Neural cell (in vitro differentiated cells): ENCODE measurements at regions not wholly inside any gene's neighbourhood (a gene's known extent, or its start where the extent isn't known, plus 50 kb on each side); places are given as distances from the start of the nearest gene placed in this dataset.

Experiments used
- H2AFZ ChIP-seq: fragments of 200-600, 300-800 bp; sonication (generic), shearing (Covaris generic); 2 replicates; pipeline ENCODE4 v1.6.0; 2014; ENCODE audit warnings: low read depth, mild to moderate bottlenecking, antibody characterized with exemption, low read length, moderate library complexity
- H3F3A ChIP-seq: fragments of 200-600 bp; shearing (Covaris generic); 2 replicates; pipeline ENCODE4 v1.6.1; 2016; ENCODE audit warnings: mild to moderate bottlenecking, moderate library complexity, mixed read lengths, antibody characterized with exemption, low read length; ENCODE audit not compliant: insufficient read depth, poor library complexity, severe bottlenecking
- H3K27ac ChIP-seq: fragments of 200-600, 300-800 bp; sonication (generic), shearing (Covaris generic); 2 replicates; pipeline ENCODE4 v1.5.1; 2014; ENCODE audit warnings: mild to moderate bottlenecking, low read length, moderate library complexity
- H3K27me3 ChIP-seq: fragments of 300-800, 200-600 bp; sonication (generic), shearing (Covaris generic); 2 replicates; pipeline ENCODE4 v1.6.0; 2014; ENCODE audit warnings: mild to moderate bottlenecking, low read depth, low read length, moderate library complexity; ENCODE audit not compliant: insufficient read depth
- H3K36me3 ChIP-seq: fragments of 300-800, 200-600 bp; sonication (generic), shearing (Covaris generic); 2 replicates; pipeline ENCODE4 v1.5.1; 2014; ENCODE audit warnings: mild to moderate bottlenecking, antibody characterized with exemption, low read length, moderate library complexity; ENCODE audit not compliant: insufficient read depth
- H3K4me2 ChIP-seq: fragments of 300-800, 200-600 bp; sonication (generic), shearing (Covaris generic); 2 replicates; pipeline ENCODE4 v1.6.0; 2014; ENCODE audit warnings: mild to moderate bottlenecking, low read length
- H3K4me3 ChIP-seq: fragments of 300-800, 200-600 bp; sonication (generic), shearing (Covaris generic); 2 replicates; pipeline ENCODE4 v1.5.1; 2014; ENCODE audit warnings: mild to moderate bottlenecking, low read length, moderate library complexity
- H3K79me2 ChIP-seq: fragments of 200-600 bp; shearing (Covaris generic); replicated peaks from 2 replicates; pipeline ENCODE4 v1.6.0; 2014; ENCODE audit warnings: mild to moderate bottlenecking, low read length, moderate library complexity; ENCODE audit not compliant: insufficient read depth
- H3K9ac ChIP-seq: fragments of 300-800, 200-600 bp; sonication (generic), shearing (Covaris generic); 2 replicates; pipeline ENCODE4 v1.6.1; 2016; ENCODE audit warnings: mild to moderate bottlenecking, low read length, mixed read lengths
- H3K9me2 ChIP-seq: fragments of 200-600 bp; shearing (Covaris generic); 2 replicates; pipeline ENCODE4 v1.6.1; 2016; ENCODE audit warnings: mild to moderate bottlenecking, low read length, mixed read lengths; ENCODE audit not compliant: insufficient read depth
- H3K9me3 ChIP-seq: fragments of 200-600, 300-800 bp; sonication (generic), shearing (Covaris generic); 2 replicates; pipeline ENCODE4 v1.6.1; 2016; ENCODE audit warnings: mild to moderate bottlenecking, mixed run types, low read length, moderate library complexity, mixed read lengths
- H4K20me1 ChIP-seq: fragments of 200-600 bp; shearing (Covaris generic); 2 replicates; pipeline ENCODE4 v1.6.1; 2016; ENCODE audit warnings: mild to moderate bottlenecking, mixed run types; ENCODE audit not compliant: insufficient read depth
- EP300 ChIP-seq: fragments of 450-650 bp; conservative IDR thresholded peaks from 2 replicates; pipeline ENCODE4 v1.6.1; 2014; ENCODE audit warnings: antibody characterized with exemption, mild to moderate bottlenecking, moderate library complexity; ENCODE audit not compliant: poor library complexity, severe bottlenecking
- EZH2 ChIP-seq: fragments of 200-600, 300-800 bp; shearing (Covaris generic), sonication (generic); IDR thresholded peaks from 2 replicates; pipeline ENCODE4 v1.6.1; 2014; ENCODE audit warnings: antibody characterized with exemption, low read length, borderline replicate concordance, mild to moderate bottlenecking; ENCODE audit not compliant: insufficient read depth, poor library complexity, severe bottlenecking
- MXI1 ChIP-seq: fragments of 450-650 bp; conservative IDR thresholded peaks from 2 replicates; pipeline ENCODE4 v1.6.1; 2014; ENCODE audit warnings: antibody characterized with exemption, mild to moderate bottlenecking; ENCODE audit not compliant: poor library complexity, severe bottlenecking
- POLR2AphosphoS5 ChIP-seq: IDR thresholded peaks from 2 replicates; pipeline ENCODE4 v1.6.1; 2012
- RAD21 ChIP-seq: fragments of 450-650 bp; conservative IDR thresholded peaks from 2 replicates; pipeline ENCODE4 v1.6.1; 2014; ENCODE audit warnings: antibody characterized with exemption, mild to moderate bottlenecking, moderate library complexity
- REST ChIP-seq: IDR thresholded peaks from 2 replicates; pipeline ENCODE4 v1.6.1; 2012; ENCODE audit warnings: borderline replicate concordance
- SMC3 ChIP-seq: fragments of 450-650 bp; conservative IDR thresholded peaks from 2 replicates; pipeline ENCODE4 v1.6.1; 2014; ENCODE audit warnings: antibody characterized with exemption, mild to moderate bottlenecking, moderate library complexity; ENCODE audit not compliant: poor library complexity
- TAF1 ChIP-seq: IDR thresholded peaks from 2 replicates; pipeline ENCODE4 v1.6.1; 2012; ENCODE audit warnings: low read depth
- TF ChIP-seq, protein P1 (sequence below): fragments of 450-650 bp; IDR thresholded peaks from 2 replicates; pipeline ENCODE4 v1.5.1; 2014; ENCODE audit warnings: antibody characterized with exemption, mild to moderate bottlenecking, moderate library complexity; ENCODE audit not compliant: poor library complexity, severe bottlenecking

DNA sequence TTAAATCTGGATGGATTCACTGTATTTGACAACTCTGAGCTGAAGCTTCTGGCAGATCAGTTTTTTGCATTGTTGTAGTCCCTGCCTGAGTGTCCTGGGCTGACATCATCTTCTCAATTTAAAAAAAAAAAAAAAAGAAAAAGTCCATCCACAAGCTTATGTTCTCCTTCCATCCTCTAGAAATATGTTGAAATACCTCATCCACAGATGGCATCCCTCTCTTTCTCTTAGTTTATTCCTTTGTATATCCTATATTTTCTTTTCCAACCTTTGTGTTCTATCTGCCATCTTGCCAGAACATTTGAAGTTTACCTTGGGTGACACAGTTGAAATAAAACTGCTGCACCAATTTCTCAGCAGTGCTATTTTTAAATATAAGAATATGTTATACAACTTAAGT is 184.4 kb upstream of the PKN2 start:
- no peak overlapping the region for H3K9ac ChIP-seq
- H3K79me2 ChIP-seq = no peaks in the 10 kb centered on the region
- H2AFZ ChIP-seq = no peak overlapping the region
- H3K9me2 ChIP-seq = no peaks in the 10 kb centered on the region
- H3K9me3 ChIP-seq = no peaks in the 10 kb centered on the region
- no peak overlapping the region for H3K27ac ChIP-seq
- H4K20me1 ChIP-seq = no peaks in the 10 kb centered on the region
- no peak overlapping the region for H3K4me2 ChIP-seq
- H3F3A ChIP-seq = no peaks in the 10 kb centered on the region
- no peaks in the 10 kb centered on the region for H3K27me3 ChIP-seq
- TF ChIP-seq REST (no peak), POLR2AphosphoS5 (no peak), SMC3 (no peak), EZH2 (no peak), EP300 (no peak), TAF1 (no peak), MXI1 (no peak), RAD21 (no peak)
- TF ChIP-seq, protein P1, sequence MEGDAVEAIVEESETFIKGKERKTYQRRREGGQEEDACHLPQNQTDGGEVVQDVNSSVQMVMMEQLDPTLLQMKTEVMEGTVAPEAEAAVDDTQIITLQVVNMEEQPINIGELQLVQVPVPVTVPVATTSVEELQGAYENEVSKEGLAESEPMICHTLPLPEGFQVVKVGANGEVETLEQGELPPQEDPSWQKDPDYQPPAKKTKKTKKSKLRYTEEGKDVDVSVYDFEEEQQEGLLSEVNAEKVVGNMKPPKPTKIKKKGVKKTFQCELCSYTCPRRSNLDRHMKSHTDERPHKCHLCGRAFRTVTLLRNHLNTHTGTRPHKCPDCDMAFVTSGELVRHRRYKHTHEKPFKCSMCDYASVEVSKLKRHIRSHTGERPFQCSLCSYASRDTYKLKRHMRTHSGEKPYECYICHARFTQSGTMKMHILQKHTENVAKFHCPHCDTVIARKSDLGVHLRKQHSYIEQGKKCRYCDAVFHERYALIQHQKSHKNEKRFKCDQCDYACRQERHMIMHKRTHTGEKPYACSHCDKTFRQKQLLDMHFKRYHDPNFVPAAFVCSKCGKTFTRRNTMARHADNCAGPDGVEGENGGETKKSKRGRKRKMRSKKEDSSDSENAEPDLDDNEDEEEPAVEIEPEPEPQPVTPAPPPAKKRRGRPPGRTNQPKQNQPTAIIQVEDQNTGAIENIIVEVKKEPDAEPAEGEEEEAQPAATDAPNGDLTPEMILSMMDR = no peak
- no peak overlapping the region for H3K4me3 ChIP-seq
- no peaks in the 10 kb centered on the region for H3K36me3 ChIP-seq

DNA sequence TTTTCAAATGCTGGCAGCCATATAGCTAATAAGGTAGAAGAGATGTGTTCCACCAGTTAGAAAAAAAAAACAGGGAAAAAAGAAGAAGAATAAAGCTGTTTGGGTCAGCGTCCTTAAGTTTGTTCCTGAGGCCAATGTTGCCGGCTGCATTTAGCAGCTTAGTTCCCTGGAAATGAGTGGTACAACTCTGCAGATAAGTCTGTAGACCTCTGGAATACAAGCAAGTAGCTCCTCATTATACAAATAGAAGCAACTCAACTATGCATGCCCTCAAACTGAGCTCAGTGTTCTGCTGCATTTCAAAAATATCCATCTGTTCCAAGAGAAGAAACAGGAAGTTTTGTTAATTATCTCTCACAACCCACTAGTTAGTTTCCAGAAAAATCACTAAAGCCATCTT is 181.2 kb upstream of the PKN2 start:
- Histone ChIP-seq H3F3A (no peaks in the 10 kb centered on the region), H2AFZ (no peak overlapping the region), H3K4me2 (no peak overlapping the region), H3K27ac (no peak overlapping the region), H3K36me3 (no peaks in the 10 kb centered on the region), H3K79me2 (no peaks in the 10 kb centered on the region), H3K27me3 (no peaks in the 10 kb centered on the region), H3K4me3 (no peak overlapping the region), H3K9ac (no peak overlapping the region), H4K20me1 (no peaks in the 10 kb centered on the region), H3K9me2 (no peaks in the 10 kb centered on the region), H3K9me3 (no peaks in the 10 kb centered on the region)
- TF ChIP-seq MXI1 = no peak
- no peak for TF ChIP-seq EZH2

DNA sequence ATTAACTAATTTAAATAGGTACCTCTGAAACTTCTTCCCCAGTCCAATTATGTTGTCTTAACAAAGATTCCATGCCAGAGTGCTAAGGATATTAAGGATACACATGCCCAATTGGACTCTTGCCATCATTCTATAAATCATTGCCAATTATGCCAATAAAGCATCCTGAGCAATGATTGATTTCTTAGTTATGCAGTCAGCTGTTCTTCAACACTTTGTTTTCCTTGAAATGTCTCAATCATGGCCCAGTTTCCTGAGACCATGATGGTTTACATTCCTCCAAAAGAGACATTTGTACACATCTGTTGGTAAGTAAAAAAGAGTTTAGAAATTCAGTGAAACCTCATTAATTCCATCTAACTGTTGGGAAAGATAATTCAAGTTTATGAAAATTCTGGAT is 180.4 kb upstream of the PKN2 start:
- H3K4me2 ChIP-seq = no peak overlapping the region
- no peaks in the 10 kb centered on the region for H3K79me2 ChIP-seq
- H3K9me3 ChIP-seq = no peaks in the 10 kb centered on the region
- no peak overlapping the region for H2AFZ ChIP-seq
- H3K27me3 ChIP-seq = no peaks in the 10 kb centered on the region
- no peaks in the 10 kb centered on the region for H3F3A ChIP-seq
- H3K36me3 ChIP-seq = no peaks in the 10 kb centered on the region
- TF ChIP-seq REST (no peak), RAD21 (no peak), EP300 (no peak), POLR2AphosphoS5 (no peak), SMC3 (no peak), TAF1 (no peak), MXI1 (no peak), EZH2 (no peak)
- TF ChIP-seq, protein P1 = no peak
- H3K4me3 ChIP-seq = no peak overlapping the region
- H3K9ac ChIP-seq = no peak overlapping the region
- H4K20me1 ChIP-seq = no peaks in the 10 kb centered on the region
- no peak overlapping the region for H3K27ac ChIP-seq
- no peaks in the 10 kb centered on the region for H3K9me2 ChIP-seq
